Keratinocyte (primary cell): ENCODE measurements at regions not wholly inside any gene's neighbourhood (a gene's known extent, or its start where the extent isn't known, plus 50 kb on each side); places are given as distances from the start of the nearest gene placed in this dataset.

ENCODE experiments used
- DNase-seq: peaks from one replicate; pipeline ENCODE4 v3.0.0-alpha.2; 2011; ENCODE audit warnings: low read depth, missing footprints, low spot score
- FAIRE-seq: peaks from 2 replicates; lab custom pipeline; 2011; peaks lifted over from hg19 to GRCh38; lab: Jason Lieb, UNC
- H2AFZ ChIP-seq: 2 replicates; pipeline ENCODE4 v1.6.0; 2012; ENCODE audit warnings: low read length, control low read depth, inconsistent platforms; ENCODE audit not compliant: control insufficient read depth
- H3K27ac ChIP-seq: 2 replicates; pipeline ENCODE4 v1.5.1; 2011; ENCODE audit warnings: low read length; ENCODE audit not compliant: control insufficient read depth, insufficient read depth
- H3K27me3 ChIP-seq: 3 replicates; pipeline ENCODE4 v1.6.0; 2011; ENCODE audit warnings: low read length; ENCODE audit not compliant: control insufficient read depth, insufficient read depth; ENCODE audit errors: extremely low read depth
- H3K36me3 ChIP-seq, 2 experiments: 2 replicates in 1 of 2; 3 replicates in 1 of 2; pipeline ENCODE4 v1.5.1; 2011; ENCODE audit warnings: low read length in 2 of 2, mild to moderate bottlenecking in 1 of 2; ENCODE audit not compliant: control insufficient read depth in 2 of 2, insufficient read depth in 2 of 2; ENCODE audit errors: extremely low read depth in 1 of 2
- H3K4me1 ChIP-seq: 3 replicates; pipeline ENCODE4 v1.5.1; 2011; ENCODE audit warnings: low read length; ENCODE audit not compliant: control insufficient read depth, insufficient read depth; ENCODE audit errors: extremely low read depth
- H3K4me2 ChIP-seq: 3 replicates; pipeline ENCODE4 v1.6.0; 2011; ENCODE audit warnings: low read depth, low read length; ENCODE audit not compliant: control insufficient read depth, insufficient read depth; ENCODE audit errors: extremely low read depth
- H3K4me3 ChIP-seq, 3 experiments: fragments of 200-600 bp in 1 of 3; sonication (generic) in 1 of 3; 2 replicates in 2 of 3; 3 replicates in 1 of 3; pipeline ENCODE4 v1.5.1; 2011 to 2016; ENCODE audit warnings: low read length in 3 of 3, mild to moderate bottlenecking in 3 of 3, control low read depth in 2 of 3, inconsistent platforms in 1 of 3, low read depth in 1 of 3, mixed read lengths in 1 of 3, mixed run types in 1 of 3, moderate library complexity in 1 of 3; ENCODE audit not compliant: control insufficient read depth in 2 of 3, insufficient read depth in 2 of 3; ENCODE audit errors: extremely low read depth in 1 of 3
- H3K79me2 ChIP-seq: 2 replicates; pipeline ENCODE4 v1.6.0; 2012; ENCODE audit warnings: low read length; ENCODE audit not compliant: control insufficient read depth, insufficient read depth
- H3K9ac ChIP-seq: 3 replicates; pipeline ENCODE4 v1.6.0; 2011; ENCODE audit warnings: low read length; ENCODE audit not compliant: control insufficient read depth, insufficient read depth; ENCODE audit errors: extremely low read depth
- H3K9me1 ChIP-seq: 3 replicates; pipeline ENCODE4 v1.6.0; 2011; ENCODE audit warnings: low read length; ENCODE audit not compliant: control insufficient read depth, insufficient read depth; ENCODE audit errors: extremely low read depth
- H3K9me3 ChIP-seq: 2 replicates; pipeline ENCODE4 v1.5.1; 2012; ENCODE audit warnings: low read depth, low read length; ENCODE audit not compliant: control insufficient read depth
- H4K20me1 ChIP-seq: 3 replicates; pipeline ENCODE4 v1.6.0; 2011; ENCODE audit warnings: low read length; ENCODE audit not compliant: control insufficient read depth, insufficient read depth; ENCODE audit errors: extremely low read depth
- EZH2 ChIP-seq: IDR thresholded peaks from one replicate; pipeline ENCODE4 v1.6.1; 2012; ENCODE audit warnings: inconsistent platforms, mild to moderate bottlenecking, low read length, moderate library complexity
- dilution Hi-C: fragments of 300-500 bp; cut with MboI; formaldehyde crosslinking; loops from one replicate; pipeline ENCODE4 v1.7.0; 2020; ENCODE audit warnings: low sequenced_read_pairs; ENCODE audit not compliant: extremely low pct_ligation_motif_present
- TF ChIP-seq, protein P1 (sequence below), 3 experiments: IDR thresholded peaks in 1 of 3; conservative IDR thresholded peaks in 1 of 3; optimal IDR thresholded peaks in 1 of 3; 2 replicates in 2 of 3; 3 replicates in 1 of 3; pipeline versions ENCODE3 to v1.5.1; 2011; ENCODE audit warnings: low read length in 3 of 3, mild to moderate bottlenecking in 3 of 3, moderate library complexity in 2 of 3, control low read depth in 1 of 3, inconsistent platforms in 1 of 3; ENCODE audit not compliant: insufficient read depth in 2 of 3; ENCODE audit errors: extremely low read depth in 1 of 3

DNA sequence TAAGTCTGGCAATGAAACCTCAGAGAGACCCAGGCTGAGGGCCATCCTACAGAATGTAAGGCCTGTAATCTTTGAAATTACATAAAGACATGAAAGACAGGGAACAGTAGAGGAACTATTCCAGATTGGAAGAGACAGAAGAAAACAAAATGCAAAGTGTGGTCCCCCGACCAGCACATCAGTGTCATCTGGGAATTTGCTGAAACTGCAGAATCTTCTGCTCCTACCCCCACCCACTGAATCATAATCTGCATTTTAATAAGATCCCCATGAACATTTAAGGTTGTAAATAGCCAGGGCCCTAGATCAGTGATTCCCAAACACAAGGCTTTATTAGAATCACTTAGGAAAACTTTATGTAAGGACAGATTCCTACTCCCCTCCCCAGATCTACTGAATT, 154.4 kb downstream of the NOC3L start:
- Histone ChIP-seq H3K27ac (no peak overlapping the region), H3K9ac (no peak overlapping the region), H3K27me3 (no peaks in the 10 kb centered on the region), H3K36me3 (no peaks in the 10 kb centered on the region), H3K4me3 (no peak overlapping the region), H3K79me2 (no peaks in the 10 kb centered on the region), H3K4me2 (no peak overlapping the region), H4K20me1 (no peaks in the 10 kb centered on the region), H3K9me1 (no peaks in the 10 kb centered on the region), H3K4me1 (no peaks in the 10 kb centered on the region), H2AFZ (no peak overlapping the region), H3K9me3 (no peaks in the 10 kb centered on the region)
- dilution Hi-C loops = no loop called here
- DNase-seq (no peak), FAIRE-seq (no peak)
- TF ChIP-seq EZH2 = no peak
- TF ChIP-seq, protein P1, sequence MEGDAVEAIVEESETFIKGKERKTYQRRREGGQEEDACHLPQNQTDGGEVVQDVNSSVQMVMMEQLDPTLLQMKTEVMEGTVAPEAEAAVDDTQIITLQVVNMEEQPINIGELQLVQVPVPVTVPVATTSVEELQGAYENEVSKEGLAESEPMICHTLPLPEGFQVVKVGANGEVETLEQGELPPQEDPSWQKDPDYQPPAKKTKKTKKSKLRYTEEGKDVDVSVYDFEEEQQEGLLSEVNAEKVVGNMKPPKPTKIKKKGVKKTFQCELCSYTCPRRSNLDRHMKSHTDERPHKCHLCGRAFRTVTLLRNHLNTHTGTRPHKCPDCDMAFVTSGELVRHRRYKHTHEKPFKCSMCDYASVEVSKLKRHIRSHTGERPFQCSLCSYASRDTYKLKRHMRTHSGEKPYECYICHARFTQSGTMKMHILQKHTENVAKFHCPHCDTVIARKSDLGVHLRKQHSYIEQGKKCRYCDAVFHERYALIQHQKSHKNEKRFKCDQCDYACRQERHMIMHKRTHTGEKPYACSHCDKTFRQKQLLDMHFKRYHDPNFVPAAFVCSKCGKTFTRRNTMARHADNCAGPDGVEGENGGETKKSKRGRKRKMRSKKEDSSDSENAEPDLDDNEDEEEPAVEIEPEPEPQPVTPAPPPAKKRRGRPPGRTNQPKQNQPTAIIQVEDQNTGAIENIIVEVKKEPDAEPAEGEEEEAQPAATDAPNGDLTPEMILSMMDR (optimal IDR thresholded peaks at IDR 0.05 in 1 of 3, IDR thresholded peaks at IDR 0.05 in 1 of 3, conservative IDR thresholded peaks at IDR 0.05 in 1 of 3; ENCODE audit: extremely low read depth in 1 of 3, insufficient read depth in 2 of 3, low read length in 3 of 3) = no peak

DNA sequence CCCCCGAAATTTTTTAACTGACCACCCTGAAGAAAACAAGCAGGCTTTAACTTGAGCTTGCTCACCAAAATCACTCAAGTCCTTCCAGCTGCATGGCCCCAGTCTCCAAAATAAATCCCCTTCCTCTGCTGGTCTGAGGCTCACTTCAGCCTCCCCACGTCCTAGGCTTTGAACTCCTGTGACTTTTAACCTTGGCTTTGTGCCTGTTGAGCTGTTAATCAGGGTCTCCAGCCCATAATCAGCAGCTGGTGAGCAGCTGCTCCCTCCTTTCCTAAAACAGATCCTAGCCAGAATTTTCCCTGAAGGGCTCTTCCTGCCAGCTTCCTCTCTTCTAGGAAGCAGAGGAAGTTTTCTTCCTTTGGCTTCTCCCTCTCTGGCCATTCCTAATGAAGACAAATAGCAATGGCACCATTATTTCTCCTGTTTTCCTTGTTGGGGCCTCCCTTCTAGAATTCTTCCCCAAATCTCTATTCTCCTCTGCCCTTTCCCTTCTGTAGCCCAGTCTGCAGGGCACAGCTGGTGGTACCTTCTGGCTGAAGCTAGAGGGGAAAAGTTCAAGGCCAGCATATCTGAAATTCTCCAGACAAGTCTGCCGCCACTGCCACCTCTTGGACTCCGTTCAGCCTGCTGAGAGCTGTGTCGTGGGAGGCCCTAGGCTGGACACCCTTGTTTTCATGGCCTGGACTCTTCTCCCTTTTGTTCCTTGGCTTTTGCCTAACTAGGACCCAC, 152.1 kb downstream of the NOC3L start:
- H2AFZ ChIP-seq = no peak overlapping the region
- H3K27me3 ChIP-seq = no peaks in the 10 kb centered on the region
- no peaks in the 10 kb centered on the region for H3K4me1 ChIP-seq
- no peaks in the 10 kb centered on the region for H3K36me3 ChIP-seq
- H3K27ac ChIP-seq = no peak overlapping the region
- H3K4me2 ChIP-seq = no peak overlapping the region
- dilution Hi-C loops = no loop called here
- TF ChIP-seq, protein P1 (optimal IDR thresholded peaks at IDR 0.05 in 1 of 3, IDR thresholded peaks at IDR 0.05 in 1 of 3, conservative IDR thresholded peaks at IDR 0.05 in 1 of 3; ENCODE audit: extremely low read depth in 1 of 3, insufficient read depth in 2 of 3, low read length in 3 of 3) = no peak
- no peak for TF ChIP-seq EZH2
- no peak for FAIRE-seq
- H3K9ac ChIP-seq = no peak overlapping the region
- H3K9me1 ChIP-seq = no peaks in the 10 kb centered on the region
- H3K4me3 ChIP-seq = no peak overlapping the region
- no peaks in the 10 kb centered on the region for H3K79me2 ChIP-seq
- no peak for DNase-seq
- H3K9me3 ChIP-seq = no peaks in the 10 kb centered on the region
- no peaks in the 10 kb centered on the region for H4K20me1 ChIP-seq
